ENCODE measurements at regions not wholly inside any gene's neighbourhood (a gene's known extent, or its start where the extent isn't known, plus 50 kb on each side); places are given as distances from the start of the nearest gene placed in this dataset.

DNA sequence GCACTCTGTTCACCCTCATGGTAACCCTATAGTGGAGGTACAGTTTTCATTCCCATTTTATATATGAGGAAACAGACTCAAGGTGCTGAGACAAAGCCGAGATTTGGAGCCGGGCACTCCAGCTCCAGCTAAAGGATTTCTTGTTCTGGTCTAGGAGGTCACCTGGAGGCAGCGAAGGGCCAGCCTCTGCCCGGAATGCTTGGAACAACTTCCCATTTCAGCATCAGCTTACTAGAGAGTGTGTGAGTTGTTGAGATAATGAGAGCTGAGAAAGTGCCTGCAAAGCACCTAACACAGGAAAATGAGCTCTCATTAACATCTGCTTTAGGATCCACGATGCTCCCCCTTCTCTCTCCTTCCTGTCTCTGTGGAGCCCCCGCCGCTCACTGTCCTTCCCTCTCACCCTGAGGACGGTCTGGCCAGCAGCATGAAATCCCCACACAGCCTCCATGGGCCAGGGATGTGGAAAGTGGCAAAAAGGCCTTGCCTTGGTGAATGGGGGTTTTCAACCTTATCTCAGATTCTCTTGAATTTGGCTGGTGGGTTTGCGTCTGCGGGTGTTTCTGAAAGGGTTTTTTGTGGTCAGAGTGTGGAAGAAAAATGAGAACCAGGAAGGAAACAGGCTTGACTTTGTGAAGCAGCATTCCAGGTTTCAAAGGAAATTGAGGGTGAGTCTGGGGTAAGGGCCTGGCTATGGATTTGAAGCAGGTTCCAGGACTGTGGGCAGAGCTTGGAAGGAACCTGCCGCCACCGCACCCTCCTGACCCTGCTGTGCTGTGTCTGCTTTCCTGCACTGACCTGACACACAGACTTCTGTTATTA, 178.7 kb downstream of the FOXL1 start:
- intact Hi-C loops (cut with DNase I, micrococcal nuclease): loop anchor here in 1 of 2 donors (10.0 kb wide), 1 partner anchor 182 kb away; the partner anchor contains the start of gene FOXL1
- ATAC-seq: no peak
- no peak for DNase-seq

DNA sequence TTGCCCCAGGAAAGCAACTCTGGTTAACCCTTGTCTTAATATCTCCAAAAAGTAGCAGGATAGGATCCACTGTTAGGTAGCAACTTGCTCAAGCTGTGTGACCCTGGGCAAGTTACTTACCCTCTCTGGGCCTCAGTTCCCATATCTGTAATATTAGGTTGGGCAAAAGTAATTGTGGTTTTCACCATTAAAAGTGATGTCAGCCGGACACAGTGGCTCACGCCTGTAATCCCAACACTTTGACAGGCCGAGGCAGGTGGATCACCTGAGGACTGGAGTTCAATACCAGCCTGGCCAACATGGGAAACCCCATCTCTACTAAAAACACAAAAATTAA, 179.3 kb downstream of the FOXL1 start:
- ATAC-seq (no peak), DNase-seq (no peak)
- intact Hi-C loops (cut with DNase I, micrococcal nuclease): loop anchor here in 1 of 2 donors (10.0 kb wide), 1 partner anchor 183 kb away; the partner anchor contains the start of gene FOXL1

DNA sequence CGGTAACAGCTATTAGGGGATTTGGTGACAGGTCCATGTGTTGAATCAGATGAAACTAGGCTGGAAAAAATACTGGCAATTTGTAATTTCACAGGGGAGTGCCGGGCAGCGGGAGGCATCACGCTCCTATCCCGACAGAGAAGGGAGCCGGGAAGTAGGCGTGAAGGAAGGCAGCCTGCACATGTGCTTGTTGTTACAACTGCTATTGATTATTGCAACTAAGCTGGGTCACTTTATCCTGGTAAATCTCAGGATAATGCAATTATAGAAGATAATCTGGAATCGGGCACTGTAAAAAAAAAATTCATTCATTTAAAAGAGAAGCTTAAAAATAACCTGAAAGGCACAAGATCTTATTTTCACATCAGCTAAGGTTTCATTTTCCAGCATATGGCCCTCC, 180.6 kb downstream of the FOXL1 start:
- DNase-seq (no peak), ATAC-seq (no peak)
- intact Hi-C loops (cut with DNase I, micrococcal nuclease): loop anchor here in 1 of 2 donors (10.0 kb wide), 1 partner anchor 184 kb away; the partner anchor contains the start of gene FOXL1

DNA sequence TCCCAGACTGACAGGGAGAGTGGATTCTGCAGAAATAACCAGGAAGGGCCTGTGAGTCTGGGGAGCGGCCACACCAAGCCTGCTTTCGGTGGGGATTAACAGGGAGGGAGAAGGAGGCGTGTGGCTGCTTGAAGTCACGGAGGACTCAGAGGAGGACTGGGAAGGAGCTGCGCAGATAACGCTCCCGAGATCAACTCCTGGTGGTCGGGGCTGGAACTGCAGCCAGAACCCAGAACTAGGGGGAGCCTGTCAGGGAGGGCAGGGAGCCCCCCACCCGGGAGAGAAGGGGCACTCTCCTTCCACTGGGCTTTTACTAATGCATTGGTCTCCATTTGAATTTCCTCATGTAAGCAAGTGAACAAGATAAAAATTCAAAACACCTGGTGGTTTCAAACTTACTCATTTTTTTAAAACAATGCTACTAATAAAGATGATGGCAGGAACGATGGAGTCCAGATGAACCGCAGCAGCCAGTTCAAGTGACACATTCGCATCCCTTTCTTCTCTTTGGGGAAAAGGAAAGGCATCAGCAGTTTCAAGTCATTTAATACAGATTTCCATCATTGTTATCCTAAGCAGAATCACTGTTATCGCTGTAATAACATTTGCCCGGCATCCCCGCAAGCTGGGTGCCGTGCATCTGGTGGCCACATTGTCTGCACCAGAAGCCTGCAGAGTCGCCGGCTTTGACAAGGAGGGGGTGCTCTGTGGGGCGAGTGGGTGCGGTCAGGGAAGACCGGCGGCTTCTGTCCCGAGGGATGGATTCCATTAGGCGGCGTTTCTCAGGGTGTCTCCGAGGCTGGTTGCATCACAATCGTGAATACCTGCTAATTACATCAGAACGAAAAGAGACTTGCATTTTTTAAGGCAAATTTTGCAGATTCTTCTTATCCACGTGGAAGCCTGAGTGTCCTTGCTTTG, 183.0 kb downstream of the FOXL1 start:
- ATAC-seq: no peak

DNA sequence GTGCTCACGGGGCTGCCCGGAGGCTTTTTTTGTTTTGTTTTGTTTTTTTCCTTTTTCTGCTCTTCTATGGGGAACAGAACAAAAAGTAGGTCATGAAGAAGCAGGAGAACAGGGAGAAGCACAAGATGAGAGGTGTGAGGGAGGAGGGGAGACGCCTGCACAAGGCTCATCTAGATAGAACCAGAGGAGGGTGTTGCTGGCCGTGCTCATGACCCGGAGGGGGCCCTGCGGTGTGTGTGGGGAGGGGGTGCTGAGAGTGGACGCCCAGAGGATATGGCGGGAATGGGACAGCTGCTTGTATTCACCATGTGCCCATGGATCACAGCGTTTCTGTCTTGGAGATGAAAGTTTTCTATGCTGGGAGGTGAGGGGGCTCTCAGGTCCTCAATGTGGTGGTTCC, 183.7 kb downstream of the FOXL1 start:
- ATAC-seq: no peak
- intact Hi-C loops (cut with DNase I, micrococcal nuclease): no loop called here
- no peak for DNase-seq

More for the DNA sequence above, 183.0 kb downstream of the FOXL1 start:
- intact Hi-C loops (cut with DNase I, micrococcal nuclease): no loop called here
- DNase-seq: peak in 1 of 2 donors; percentile 46

DNA sequence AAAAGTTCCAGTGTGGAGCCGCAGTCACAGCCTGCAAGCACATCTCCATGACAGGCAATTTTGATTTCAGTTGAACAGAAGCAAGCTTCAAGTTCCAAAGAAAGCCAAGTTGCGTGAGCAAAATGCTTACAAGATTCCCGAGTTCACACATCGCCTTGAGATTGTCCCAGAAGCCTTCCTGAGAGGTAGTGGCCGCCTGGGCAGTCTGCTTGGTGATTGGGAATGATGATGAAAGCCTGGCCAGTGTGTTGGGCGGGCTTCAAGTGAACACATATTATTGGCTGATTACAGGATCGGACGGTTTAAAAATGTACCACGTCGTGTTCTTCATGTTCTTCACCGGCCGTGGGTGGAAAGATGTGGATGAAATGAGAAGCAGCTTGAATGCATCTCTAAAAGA, 185.5 kb downstream of the FOXL1 start:
- DNase-seq: no peak
- intact Hi-C loops (cut with DNase I, micrococcal nuclease): no loop called here

DNA sequence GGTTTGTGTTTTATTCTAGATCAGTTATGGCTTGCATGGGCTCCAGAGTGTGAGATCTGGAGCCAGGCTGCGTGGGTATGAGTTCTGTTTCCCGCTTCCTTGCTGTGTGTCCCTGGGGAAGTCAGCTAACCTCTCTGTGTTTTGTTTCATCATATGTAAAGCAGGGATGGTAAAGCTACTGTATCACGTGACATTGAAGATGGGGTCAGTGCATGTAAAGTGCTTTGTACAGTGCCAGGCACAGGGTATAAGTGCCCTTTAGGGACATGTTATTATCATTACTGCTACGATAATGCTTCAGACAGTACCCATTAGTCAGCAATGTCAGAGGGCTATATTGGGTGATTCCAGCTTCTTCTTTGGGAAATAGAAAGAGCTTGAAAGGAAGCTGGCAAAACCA, 186.2 kb downstream of the FOXL1 start:
- intact Hi-C loops (cut with DNase I, micrococcal nuclease): no loop called here
- ATAC-seq (no peak), DNase-seq (no peak)

More for the DNA sequence above, 185.5 kb downstream of the FOXL1 start:
- ATAC-seq: no peak

DNA sequence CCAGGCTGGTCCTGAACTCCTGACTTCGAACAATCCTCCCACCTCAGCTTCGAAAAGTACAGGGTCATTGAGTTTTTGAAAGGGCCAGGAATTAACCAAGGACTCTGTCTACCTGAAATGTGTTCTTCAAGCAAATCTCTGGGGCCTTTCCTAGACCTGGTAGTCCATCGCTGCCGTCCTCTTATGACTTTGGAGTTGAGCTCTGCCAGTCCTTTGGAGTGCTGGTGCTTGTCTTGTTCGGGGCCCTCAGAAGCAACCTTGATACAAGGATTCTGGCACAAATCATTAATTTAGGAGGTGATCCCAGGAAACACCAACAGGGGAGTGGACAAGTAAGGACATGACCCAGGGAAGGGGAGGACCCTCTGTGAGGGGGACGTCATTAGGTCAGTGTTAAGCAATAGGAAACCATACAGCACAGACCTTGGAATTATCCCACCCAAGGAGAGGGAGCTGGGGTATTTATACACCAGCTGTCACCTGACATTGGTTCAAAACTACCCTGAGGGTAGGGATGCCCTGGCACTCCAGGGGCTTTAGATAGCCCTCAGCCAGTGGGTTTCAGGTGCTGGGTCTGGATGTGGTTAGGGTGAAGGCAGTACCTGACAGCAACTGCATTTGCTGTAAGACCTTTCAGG, 187.2 kb downstream of the FOXL1 start:
- intact Hi-C loops (cut with DNase I, micrococcal nuclease): no loop called here
- no peak for DNase-seq
- ATAC-seq: no peak

DNA sequence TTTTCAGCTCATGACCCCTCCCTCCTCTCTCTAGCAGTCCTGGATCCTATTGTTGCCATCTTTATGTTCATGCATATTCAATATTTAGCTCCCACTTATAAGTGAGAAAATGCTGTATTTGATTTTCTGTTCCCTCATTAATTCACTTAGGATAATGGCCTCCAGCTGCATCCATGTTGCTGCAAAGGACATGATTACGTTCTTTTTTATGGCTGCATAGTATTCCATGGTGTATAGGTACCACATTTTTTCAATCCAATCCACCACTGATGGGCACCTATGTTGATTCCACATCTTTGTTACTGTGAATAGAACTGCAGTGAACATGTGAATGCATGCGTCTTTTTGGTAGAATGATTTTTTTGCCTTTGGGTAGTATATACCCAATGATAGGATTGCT, 188.4 kb downstream of the FOXL1 start:
- intact Hi-C loops (cut with DNase I, micrococcal nuclease): no loop called here
- no peak for ATAC-seq
- DNase-seq: no peak

DNA sequence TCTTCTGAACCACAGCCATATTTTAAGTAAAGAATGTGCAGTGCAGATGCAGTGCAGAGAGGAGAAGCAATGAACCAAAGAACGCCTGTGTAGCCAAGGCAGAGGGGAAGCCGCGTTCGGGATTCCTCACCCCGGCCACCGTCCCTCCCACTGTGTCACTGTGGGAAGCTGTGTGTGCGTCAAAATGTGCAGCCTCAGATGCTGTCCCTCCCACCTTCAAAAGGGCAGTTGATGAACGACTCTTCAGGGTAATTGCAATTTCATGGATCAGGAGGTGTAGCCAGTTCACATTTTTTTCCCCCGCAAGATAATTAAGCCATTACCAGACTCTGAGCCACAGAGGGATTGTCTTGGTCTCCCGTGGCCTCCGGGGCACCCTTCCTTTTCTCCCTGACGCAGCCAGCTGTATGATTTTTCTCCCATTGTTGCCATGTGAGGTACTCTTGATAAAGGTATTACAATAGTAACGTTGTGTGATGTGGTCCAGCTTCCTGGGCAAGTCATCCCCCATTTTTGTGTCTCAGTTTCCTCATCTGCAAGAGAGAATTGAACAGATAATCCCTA, 190.0 kb downstream of the FOXL1 start:
- intact Hi-C loops (cut with DNase I, micrococcal nuclease): no loop called here
- ATAC-seq (no peak), DNase-seq (no peak)

DNA sequence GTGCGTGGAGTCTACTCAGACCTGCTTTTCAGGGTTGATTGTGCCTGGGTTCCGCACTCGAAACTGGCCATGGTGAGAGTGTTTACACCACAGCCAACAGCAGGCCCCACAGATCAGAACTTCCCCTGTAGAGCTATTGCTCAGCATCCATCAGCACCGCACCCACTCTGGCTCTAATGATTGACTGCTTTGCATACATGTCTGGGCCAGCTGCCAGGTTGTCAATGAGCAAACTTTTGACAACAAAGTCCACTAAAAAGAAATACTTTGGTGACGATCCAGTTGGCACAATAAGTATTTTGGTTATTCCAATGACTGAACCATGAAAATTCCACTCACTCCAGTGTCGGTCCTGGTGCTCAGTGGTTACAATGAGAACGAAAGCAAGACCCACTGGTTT, 190.7 kb downstream of the FOXL1 start:
- no peak for ATAC-seq
- intact Hi-C loops (cut with DNase I, micrococcal nuclease): no loop called here
- no peak for DNase-seq

DNA sequence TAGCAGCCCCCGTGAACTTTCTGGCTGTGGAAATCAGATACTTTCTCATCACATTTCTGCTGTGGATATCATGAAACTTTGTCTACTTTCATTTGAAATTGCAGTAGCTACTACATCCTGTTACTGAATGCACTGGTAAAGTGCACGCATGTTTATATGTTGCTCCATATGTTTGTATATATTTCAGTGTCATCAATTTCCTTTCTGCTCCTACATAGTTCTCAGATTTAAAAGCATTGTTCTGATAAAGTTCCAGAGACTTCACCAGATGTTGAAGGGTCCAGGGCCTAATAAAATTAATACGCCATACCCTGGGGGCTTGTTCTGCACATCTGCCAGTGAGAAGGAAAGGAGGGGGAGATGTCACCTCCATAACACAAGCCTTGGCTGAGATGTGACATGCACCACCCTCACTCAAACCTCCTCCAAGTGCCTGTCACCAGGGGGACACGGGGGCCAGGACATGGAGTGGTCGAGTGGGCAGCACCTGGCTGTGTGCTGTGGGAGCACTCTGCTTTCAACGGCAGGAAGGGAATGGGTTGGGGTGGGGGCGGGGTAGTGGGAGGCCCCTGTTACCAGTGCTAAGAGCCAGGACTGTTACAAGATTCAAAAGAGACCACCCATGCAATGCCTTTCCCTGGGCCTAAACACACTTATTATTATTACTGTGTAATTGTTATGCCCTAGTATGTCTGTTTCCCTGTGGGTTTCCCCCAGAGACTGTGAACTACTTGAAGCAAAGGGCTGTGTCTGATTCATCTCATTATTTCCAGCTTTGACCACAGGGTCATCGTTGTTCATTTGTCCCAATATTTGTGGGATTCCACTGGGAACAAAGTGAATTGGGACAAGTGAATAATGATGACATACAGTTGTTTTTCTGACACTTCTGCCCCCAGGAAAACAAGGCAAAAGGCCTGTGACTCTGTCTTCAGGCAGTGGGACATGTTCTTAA, 193.4 kb downstream of the FOXL1 start:
- no peak for ATAC-seq
- intact Hi-C loops (cut with DNase I, micrococcal nuclease): no loop called here
- no peak for DNase-seq

DNA sequence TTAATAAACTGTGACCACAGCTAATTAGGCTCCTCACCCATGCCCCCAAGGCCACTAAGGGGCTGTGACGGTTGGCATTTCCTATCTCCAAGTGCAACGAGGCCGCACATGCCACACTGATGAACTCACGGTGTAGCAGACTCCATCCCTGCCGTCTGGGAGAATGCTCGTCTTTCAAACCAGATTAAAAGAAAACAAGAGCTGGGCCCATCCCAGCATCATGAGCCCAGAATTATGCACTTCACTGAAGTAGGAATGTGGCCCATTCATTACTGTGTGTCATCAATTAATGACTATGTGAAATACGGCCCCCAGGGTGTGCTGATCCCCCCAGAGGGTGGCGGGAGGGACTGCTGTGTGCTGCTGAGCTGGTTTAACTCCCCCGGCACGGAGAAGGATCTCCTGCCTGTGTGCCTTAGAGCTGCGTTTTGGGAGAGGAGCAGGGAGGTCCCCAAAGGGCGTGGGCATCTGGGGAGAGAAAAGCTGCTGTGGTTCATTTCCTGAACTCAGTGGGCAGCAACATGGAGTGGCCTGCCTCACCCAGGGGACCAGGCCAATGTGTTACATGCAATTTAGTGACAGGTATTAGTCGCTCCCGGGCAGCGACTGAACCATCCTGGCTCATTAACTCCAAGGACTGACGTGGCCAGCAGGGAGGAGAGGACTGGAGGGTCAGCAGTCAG, 194.5 kb downstream of the FOXL1 start:
- ATAC-seq (no peak), DNase-seq (no peak)
- intact Hi-C loops (cut with DNase I, micrococcal nuclease): no loop called here

DNA sequence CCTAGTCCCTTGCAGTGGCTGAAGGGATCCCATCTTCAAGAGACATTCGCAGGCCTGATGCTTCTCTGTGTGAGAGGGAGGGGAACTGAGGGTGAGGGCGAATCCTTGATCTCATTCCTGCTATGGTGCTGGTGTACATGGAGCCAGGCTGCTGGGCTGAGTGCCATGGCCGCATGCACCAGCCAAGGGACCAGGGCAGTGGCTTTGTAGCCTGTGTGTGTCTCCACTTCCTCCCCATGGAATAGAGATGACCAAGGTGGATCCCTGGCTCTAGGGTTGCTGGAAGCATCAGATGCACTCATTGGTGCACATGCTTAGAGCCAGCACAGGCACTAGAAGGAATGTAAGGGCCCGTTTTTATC, 195.0 kb downstream of the FOXL1 start:
- intact Hi-C loops (cut with DNase I, micrococcal nuclease): no loop called here
- ATAC-seq (no peak), DNase-seq (no peak)

DNA sequence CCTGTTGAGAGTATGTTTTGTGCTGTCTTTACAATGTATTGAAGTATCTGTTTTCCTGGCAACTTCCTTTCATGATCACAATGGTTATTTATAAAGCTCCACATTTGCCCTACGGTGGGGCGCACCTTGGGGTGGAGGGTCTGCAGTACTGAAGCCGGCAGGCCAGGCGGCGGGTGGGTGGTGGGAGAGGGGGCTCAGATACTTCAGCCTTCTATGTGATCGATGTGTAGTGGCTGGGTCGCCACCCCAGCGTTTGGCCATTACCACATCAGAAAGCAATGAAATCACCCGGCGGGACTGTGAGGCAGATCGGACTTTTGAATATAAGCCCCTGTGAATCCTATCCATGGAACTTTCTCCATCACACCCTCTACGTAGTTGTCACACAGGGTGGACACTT, 196.6 kb downstream of the FOXL1 start:
- intact Hi-C loops (cut with DNase I, micrococcal nuclease): no loop called here
- ATAC-seq (no peak), DNase-seq (no peak)

DNA sequence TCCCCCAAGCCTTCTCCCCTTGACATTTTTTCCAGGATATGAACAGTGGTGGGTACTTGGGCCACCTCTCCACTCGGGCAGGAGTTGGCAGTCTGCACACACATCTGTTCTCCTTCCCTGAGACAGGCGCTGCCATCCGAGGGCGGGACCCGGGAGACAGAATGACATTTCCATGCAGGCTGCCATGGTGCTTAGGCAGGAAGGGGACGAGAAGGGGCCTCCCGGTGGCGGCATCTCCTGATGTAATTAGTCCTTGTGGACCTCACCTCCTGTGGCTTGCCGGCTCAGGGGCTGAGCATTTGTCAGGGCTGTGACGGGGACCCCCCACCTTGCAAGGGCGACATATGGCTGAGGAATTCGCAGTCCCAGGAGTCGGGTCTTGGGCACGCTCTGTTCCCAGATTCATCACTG, 197.2 kb downstream of the FOXL1 start:
- DNase-seq (no peak), ATAC-seq (no peak)
- intact Hi-C loops (cut with DNase I, micrococcal nuclease): no loop called here

DNA sequence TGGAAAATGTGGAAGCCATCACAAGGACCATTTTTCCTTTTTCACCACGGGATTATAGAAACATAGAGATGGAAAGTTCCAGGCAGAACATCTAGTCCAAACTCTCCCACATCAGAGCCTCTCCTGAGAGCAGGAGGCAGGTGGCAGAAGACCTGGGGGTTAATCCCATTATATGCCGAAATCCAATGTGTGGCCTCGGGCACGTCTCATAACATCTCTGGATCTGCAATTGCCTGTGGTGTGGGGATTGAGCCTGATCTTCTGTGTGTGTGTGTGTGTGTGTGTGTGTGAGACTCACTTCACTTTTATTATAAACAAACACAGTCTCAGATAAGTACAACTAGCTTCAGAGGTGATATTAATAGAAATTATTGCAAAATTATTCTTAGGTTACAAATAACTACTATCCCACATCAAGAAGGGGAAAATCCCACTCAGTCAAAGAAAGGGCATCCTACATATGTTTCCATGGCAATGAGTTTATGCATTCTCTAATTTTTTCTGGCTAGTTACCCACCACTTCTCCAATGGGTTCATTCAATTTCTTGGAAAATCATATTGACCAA, 199.1 kb downstream of the FOXL1 start:
- intact Hi-C loops (cut with DNase I, micrococcal nuclease): no loop called here

More for the DNA sequence above, 199.1 kb downstream of the FOXL1 start:
- ATAC-seq: no peak
- DNase-seq: no peak

Measured in left colon (tissue), 2 donors.